Type B pancreatic cell (in vitro differentiated cells): ENCODE measurements at regions not wholly inside any gene's neighbourhood (a gene's known extent, or its start where the extent isn't known, plus 50 kb on each side); places are given as distances from the start of the nearest gene placed in this dataset.

ENCODE experiments used
- DNase-seq: peaks from one replicate; pipeline ENCODE4 v3.0.0; 2021; ENCODE audit warnings: mixed read lengths; ENCODE audit not compliant: unreplicated experiment; ENCODE audit errors: extremely low spot score
- H3K27ac Mint-ChIP-seq: 2 replicates; pipeline ENCODE4 v1.8.0; 2021; ENCODE audit warnings: mild to moderate bottlenecking, mixed read lengths
- H3K27me3 Mint-ChIP-seq: 2 replicates; pipeline ENCODE4 v1.8.0; 2021; ENCODE audit warnings: mixed read lengths
- H3K36me3 Mint-ChIP-seq: 2 replicates; pipeline ENCODE4 v1.8.0; 2021; ENCODE audit warnings: mixed read lengths
- H3K4me1 Mint-ChIP-seq: one replicate; pipeline ENCODE4 v1.8.0; 2021; ENCODE audit warnings: mixed read lengths; ENCODE audit not compliant: unreplicated experiment
- H3K4me3 Mint-ChIP-seq: 2 replicates; pipeline ENCODE4 v1.8.0; 2021; ENCODE audit warnings: mild to moderate bottlenecking, mixed read lengths
- H3K9me3 Mint-ChIP-seq: 2 replicates; pipeline ENCODE4 v1.8.0; 2021; ENCODE audit warnings: mixed read lengths
- CTCF ChIP-seq: fragments of 200-600 bp; sonication (generic); conservative IDR thresholded peaks from 2 replicates; pipeline ENCODE4 v1.5.0; 2021; ENCODE audit warnings: antibody characterized with exemption, mild to moderate bottlenecking

DNA sequence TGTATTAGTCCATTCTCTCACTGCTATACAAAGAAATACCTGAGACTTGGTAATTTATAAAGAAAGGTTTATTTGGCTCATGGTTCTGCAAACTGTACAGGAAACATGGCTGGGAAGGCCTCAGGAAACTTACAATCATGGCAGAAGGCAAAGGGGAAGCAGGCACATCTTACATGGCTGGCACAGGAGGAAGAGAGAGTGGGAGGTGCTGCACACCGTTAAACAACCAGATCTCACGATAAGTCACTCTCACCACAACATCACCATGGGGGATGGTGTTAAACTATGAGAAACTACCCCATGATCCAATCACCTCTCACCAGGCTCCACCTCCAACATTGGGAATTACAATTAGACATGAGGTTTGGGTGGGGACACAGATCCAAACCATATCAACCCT lies 191.8 kb upstream of the PLXNC1 start:
- no peaks in the 10 kb centered on the region for H3K36me3 Mint-ChIP-seq
- no peak for DNase-seq
- H3K4me1 Mint-ChIP-seq: no peaks in the 10 kb centered on the region
- H3K9me3 Mint-ChIP-seq: no peaks in the 10 kb centered on the region
- no peak for TF ChIP-seq CTCF
- H3K27ac Mint-ChIP-seq: no peak overlapping the region
- H3K27me3 Mint-ChIP-seq: peaks cover 3% of the 10 kb centered on the region
- no peak overlapping the region for H3K4me3 Mint-ChIP-seq

DNA sequence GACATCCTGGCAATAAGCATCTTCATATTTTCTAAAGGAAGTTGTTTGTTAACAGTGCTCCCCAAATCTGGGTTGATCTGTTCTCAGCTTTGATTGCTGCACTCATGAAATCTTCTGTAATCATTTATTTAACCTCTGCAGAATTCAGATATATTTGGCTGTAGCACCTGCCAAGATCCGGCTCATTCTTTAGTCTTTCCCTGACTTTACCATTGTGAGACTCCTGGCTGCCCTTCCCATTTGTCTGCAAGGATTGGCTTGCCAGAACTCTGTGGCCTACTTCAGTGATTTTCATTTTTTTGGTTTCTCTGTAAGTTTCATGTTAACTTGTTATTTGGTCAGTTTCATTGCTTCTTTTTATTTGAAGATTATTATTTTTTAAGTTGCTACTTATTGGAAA lies 191.2 kb upstream of the PLXNC1 start:
- H3K4me1 Mint-ChIP-seq: no peaks in the 10 kb centered on the region
- no peak for DNase-seq
- no peak for TF ChIP-seq CTCF
- no peaks in the 10 kb centered on the region for H3K9me3 Mint-ChIP-seq
- H3K27me3 Mint-ChIP-seq: peaks cover 3% of the 10 kb centered on the region
- H3K4me3 Mint-ChIP-seq: no peak overlapping the region
- no peaks in the 10 kb centered on the region for H3K36me3 Mint-ChIP-seq
- H3K27ac Mint-ChIP-seq: no peak overlapping the region

GRCh38 chr12:93957870-93958269 lies 190.5 kb upstream of the PLXNC1 start:
- H3K4me1 Mint-ChIP-seq: no peaks in the 10 kb centered on the region
- TF ChIP-seq CTCF: no peak
- H3K9me3 Mint-ChIP-seq: no peaks in the 10 kb centered on the region
- no peaks in the 10 kb centered on the region for H3K36me3 Mint-ChIP-seq
- no peak for DNase-seq
- H3K27me3 Mint-ChIP-seq: peaks cover 3% of the 10 kb centered on the region
- no peak overlapping the region for H3K4me3 Mint-ChIP-seq
- H3K27ac Mint-ChIP-seq: no peak overlapping the region

DNA sequence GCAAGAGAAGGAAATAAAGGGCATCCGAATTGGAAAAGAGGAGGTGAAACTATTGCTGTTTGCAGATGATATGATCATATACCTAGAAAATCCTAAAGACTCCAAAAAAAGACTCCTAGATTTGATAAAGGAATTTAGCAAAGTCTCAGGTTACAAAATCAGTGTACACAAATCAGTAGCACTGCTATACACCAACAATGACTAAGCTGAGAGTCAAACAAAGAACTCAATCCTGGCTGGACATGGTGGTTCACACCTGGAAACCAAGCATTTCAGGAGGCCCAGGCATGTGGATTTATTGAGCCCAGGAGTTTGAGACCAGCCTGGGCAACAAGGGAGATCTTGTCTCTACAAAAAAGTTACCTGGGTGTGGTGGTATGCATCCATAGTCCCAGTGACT lies 188.7 kb upstream of the PLXNC1 start:
- H3K9me3 Mint-ChIP-seq: no peaks in the 10 kb centered on the region
- no peak overlapping the region for H3K4me3 Mint-ChIP-seq
- no peaks in the 10 kb centered on the region for H3K4me1 Mint-ChIP-seq
- H3K27me3 Mint-ChIP-seq: no peaks in the 10 kb centered on the region
- no peaks in the 10 kb centered on the region for H3K36me3 Mint-ChIP-seq
- no peak overlapping the region for H3K27ac Mint-ChIP-seq
- DNase-seq: no peak
- no peak for TF ChIP-seq CTCF

- no peak overlapping the region for H3K4me3 Mint-ChIP-seq
- no peak overlapping the region for H3K27ac Mint-ChIP-seq
- no peaks in the 10 kb centered on the region for H3K9me3 Mint-ChIP-seq
- TF ChIP-seq CTCF: no peak
- no peaks in the 10 kb centered on the region for H3K4me1 Mint-ChIP-seq
- H3K36me3 Mint-ChIP-seq: no peaks in the 10 kb centered on the region
- peaks cover 4% of the 10 kb centered on the region for H3K27me3 Mint-ChIP-seq
- no peak for DNase-seq
Observed at GRCh38 chr12:93960521-93960920, 187.9 kb upstream of the PLXNC1 start.

DNA sequence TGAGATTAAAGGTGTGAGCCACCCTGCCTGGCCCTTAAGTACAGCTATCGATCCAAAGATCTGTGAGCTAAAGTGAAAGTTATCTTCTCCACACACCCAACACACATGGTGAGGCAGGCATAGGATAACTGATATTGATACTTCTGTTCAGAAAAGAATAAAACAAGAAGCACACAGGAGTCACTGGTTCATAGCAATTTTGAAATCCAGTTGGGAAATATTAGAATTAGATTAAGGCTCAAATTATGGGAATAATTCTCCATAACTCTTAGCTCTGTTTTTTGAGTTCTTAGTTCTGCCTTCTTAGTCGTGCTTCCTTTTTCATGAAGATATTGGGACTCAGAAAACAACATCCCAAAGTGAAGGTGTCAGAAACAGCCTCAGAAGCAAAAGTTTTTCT lies 186.0 kb upstream of the PLXNC1 start:
- Mint-ChIP-seq H3K27ac (no peak overlapping the region), H3K36me3 (no peaks in the 10 kb centered on the region), H3K4me3 (no peak overlapping the region), H3K9me3 (no peaks in the 10 kb centered on the region), H3K27me3 (peaks cover 10% of the 10 kb centered on the region), H3K4me1 (no peaks in the 10 kb centered on the region)
- no peak for DNase-seq
- no peak for TF ChIP-seq CTCF
